ENCODE measurements at regions not wholly inside any gene's neighbourhood (a gene's known extent, or its start where the extent isn't known, plus 50 kb on each side); places are given as distances from the start of the nearest gene placed in this dataset.

- no peaks in the 10 kb centered on the region for H3K9me3 Mint-ChIP-seq (ENCODE audit: unreplicated experiment)
- no peaks in the 10 kb centered on the region for H4K20me1 ChIP-seq (ENCODE audit: insufficient read depth, low read length)
- H3K36me3 Mint-ChIP-seq (ENCODE audit: low read depth, unreplicated experiment), result no peaks in the 10 kb centered on the region
- no peaks in the 10 kb centered on the region for H3K9me3 ChIP-seq (ENCODE audit: insufficient read depth, low read depth, low read length)
- FAIRE-seq, result no peak
- no peak overlapping the region for H3K9ac ChIP-seq (ENCODE audit: low read length)
- TF ChIP-seq CTCF (IDR thresholded peaks at IDR 0.05; ENCODE audit: insufficient read depth, low read depth, low read length), result no peak
- TF ChIP-seq EZH2 (IDR thresholded peaks at IDR 0.05; ENCODE audit: insufficient read depth, low read length), result no peak
- DNase-seq (ENCODE audit: low read depth), result no peak
- no peak overlapping the region for H3K27ac Mint-ChIP-seq (ENCODE audit: unreplicated experiment)
- no peaks in the 10 kb centered on the region for H3K36me3 ChIP-seq (ENCODE audit: insufficient read depth, low read length)
- no peaks in the 10 kb centered on the region for H3K79me2 ChIP-seq (ENCODE audit: insufficient read depth, low read length)
- no peaks in the 10 kb centered on the region for H3K4me1 Mint-ChIP-seq (ENCODE audit: low read depth, unreplicated experiment)
- no peaks in the 10 kb centered on the region for H3K27me3 ChIP-seq (ENCODE audit: insufficient read depth, low read length)
- H3K4me3 Mint-ChIP-seq (ENCODE audit: unreplicated experiment), result no peak overlapping the region
- H3K4me3 ChIP-seq (ENCODE audit: insufficient read depth, low read depth, low read length), result no peak overlapping the region
- no peak overlapping the region for H3K4me2 ChIP-seq (ENCODE audit: low read length)
- no peak overlapping the region for H3K27ac ChIP-seq (ENCODE audit: low read depth, low read length)
- no peaks in the 10 kb centered on the region for H3K4me1 ChIP-seq (ENCODE audit: insufficient read depth, low read length)
- H3K27me3 Mint-ChIP-seq (ENCODE audit: low read depth, unreplicated experiment), result peaks cover 3% of the 10 kb centered on the region
- no peak overlapping the region for H2AFZ ChIP-seq (ENCODE audit: low read depth, low read length)
Observed at GRCh38 chr11:30717641-30718040, 131.5 kb upstream of the MPPED2 start.

- FAIRE-seq, result no peak
- no peaks in the 10 kb centered on the region for H3K9me3 Mint-ChIP-seq (ENCODE audit: unreplicated experiment)
Observed at GRCh38 chr11:30717009-30717408, 130.9 kb upstream of the MPPED2 start.

More at GRCh38 chr11:30717009-30717408, 130.9 kb upstream of the MPPED2 start:
- Mint-ChIP-seq H3K27ac (ENCODE audit: unreplicated experiment) (no peak overlapping the region), H3K36me3 (ENCODE audit: low read depth, unreplicated experiment) (no peaks in the 10 kb centered on the region), H3K27me3 (ENCODE audit: low read depth, unreplicated experiment) (peaks cover 3% of the 10 kb centered on the region), H3K4me3 (ENCODE audit: unreplicated experiment) (no peak overlapping the region), H3K4me1 (ENCODE audit: low read depth, unreplicated experiment) (no peaks in the 10 kb centered on the region)
- no peak overlapping the region for H3K9ac ChIP-seq (ENCODE audit: low read length)
- no peak overlapping the region for H3K4me2 ChIP-seq (ENCODE audit: low read length)
- TF ChIP-seq CTCF (IDR thresholded peaks at IDR 0.05; ENCODE audit: insufficient read depth, low read depth, low read length) (no peak), EZH2 (IDR thresholded peaks at IDR 0.05; ENCODE audit: insufficient read depth, low read length) (no peak)
- H3K4me1 ChIP-seq (ENCODE audit: insufficient read depth, low read length), result no peaks in the 10 kb centered on the region
- no peaks in the 10 kb centered on the region for H3K36me3 ChIP-seq (ENCODE audit: insufficient read depth, low read length)
- no peak overlapping the region for H2AFZ ChIP-seq (ENCODE audit: low read depth, low read length)
- no peaks in the 10 kb centered on the region for H3K79me2 ChIP-seq (ENCODE audit: insufficient read depth, low read length)
- H3K27me3 ChIP-seq (ENCODE audit: insufficient read depth, low read length), result no peaks in the 10 kb centered on the region
- H3K9me3 ChIP-seq (ENCODE audit: insufficient read depth, low read depth, low read length), result no peaks in the 10 kb centered on the region
- H3K4me3 ChIP-seq (ENCODE audit: insufficient read depth, low read depth, low read length), result no peak overlapping the region
- H3K27ac ChIP-seq (ENCODE audit: low read depth, low read length), result no peak overlapping the region
- H4K20me1 ChIP-seq (ENCODE audit: insufficient read depth, low read length), result no peaks in the 10 kb centered on the region
- DNase-seq (ENCODE audit: low read depth), result no peak
